HepG2 (cell line): ENCODE measurements at regions not wholly inside any gene's neighbourhood (a gene's known extent, or its start where the extent isn't known, plus 50 kb on each side); places are given as distances from the start of the nearest gene placed in this dataset.

Experiments used
- ATAC-seq: fragments of 200-7000 bp; cut with Tn5 transposase; 3 replicates; pipeline ENCODE4 v1.9.1; 2020; ENCODE audit warnings: mild to moderate bottlenecking, moderate library complexity
- BruUV-seq: library from RNA; stranded (reverse); fragments of 400-500 nt; replicated peaks from 2 replicates; lab custom pipeline; 2021; lab: Mats Ljungman, UMichigan
- CTCF ChIA-PET: fragments of 300-600 bp; formaldehyde crosslinking; extraction: SDS; loops from one replicate; lab custom pipeline; 2021; ENCODE audit warnings: low total read pairs, inconsistent platforms, low intra/inter-chr PET ratio; lab: Yijun Ruan, JAX
- POLR2A ChIA-PET: fragments of 350-600 bp; sonication (Branson Sonifier 250); formaldehyde crosslinking; loops from one replicate; lab custom pipeline; 2020; ENCODE audit warnings: antibody characterized with exemption, inconsistent platforms; lab: Yijun Ruan, JAX
- DNase-seq: peaks from one replicate; pipeline ENCODE4 v3.0.0-alpha.2; 2015; ENCODE audit warnings: low spot score
- FAIRE-seq: peaks from 3 replicates; lab custom pipeline; 2011; peaks lifted over from hg19 to GRCh38; lab: Jason Lieb, UNC
- H2AFZ ChIP-seq: one replicate; pipeline ENCODE4 v1.6.1; 2011; ENCODE audit warnings: low read length, inconsistent platforms
- H3K27ac ChIP-seq: fragments of 300-600 bp; 3 replicates; pipeline ENCODE4 v1.8.0; 2011; ENCODE audit warnings: mixed run types, mild to moderate bottlenecking, mixed read lengths, low read length, inconsistent platforms; ENCODE audit not compliant: insufficient read depth; ENCODE audit errors: extremely low read length
- H3K27me3 ChIP-seq, 2 experiments: fragments of 200-600 bp in 1 of 2; 2 replicates in 1 of 2; 3 replicates in 1 of 2; pipeline versions ENCODE4 v1.6.0 to v1.8.0; 2011; ENCODE audit warnings: low read length in 2 of 2, mild to moderate bottlenecking in 2 of 2, moderate library complexity in 2 of 2, inconsistent platforms in 1 of 2; ENCODE audit not compliant: insufficient read depth in 2 of 2, control insufficient read depth in 1 of 2
- H3K36me3 ChIP-seq, 2 experiments: fragments of 200-600 bp in 1 of 2; replicated peaks in 1 of 2; 2 replicates in 1 of 2; 3 replicates in 1 of 2; pipeline versions ENCODE4 v1.5.1 to v1.8.0; 2011; ENCODE audit warnings: low read length in 2 of 2, inconsistent platforms in 1 of 2; ENCODE audit not compliant: insufficient read depth in 2 of 2, control insufficient read depth in 1 of 2
- H3K4me1 ChIP-seq: 2 replicates; pipeline ENCODE4 v1.5.1; 2012; ENCODE audit warnings: low read length, inconsistent platforms; ENCODE audit not compliant: insufficient read depth
- H3K4me2 ChIP-seq: 2 replicates; pipeline ENCODE4 v1.6.0; 2011; ENCODE audit warnings: low read depth, low read length, inconsistent platforms
- H3K4me3 ChIP-seq, 3 experiments: fragments of 200-600 bp in 1 of 3; sonication (generic), shearing (Covaris generic) in 1 of 3; replicated peaks in 1 of 3; 2 replicates each; pipeline ENCODE4 v1.5.1; 2011 to 2016; ENCODE audit warnings: low read length in 3 of 3, inconsistent platforms in 2 of 3, low read depth in 2 of 3, mild to moderate bottlenecking in 2 of 3, control low read depth in 1 of 3, mixed read lengths in 1 of 3; ENCODE audit not compliant: insufficient read depth in 1 of 3
- H3K79me2 ChIP-seq: one replicate; pipeline ENCODE4 v1.6.1; 2011; ENCODE audit warnings: low read length, inconsistent platforms; ENCODE audit not compliant: insufficient read depth
- H3K9ac ChIP-seq: 2 replicates; pipeline ENCODE4 v1.6.0; 2011; ENCODE audit warnings: mild to moderate bottlenecking, low read depth, low read length, inconsistent platforms; ENCODE audit not compliant: insufficient read depth
- H3K9me3 ChIP-seq: 2 replicates; pipeline ENCODE4 v1.5.1; 2012; ENCODE audit warnings: mild to moderate bottlenecking, low read length
- H4K20me1 ChIP-seq: 2 replicates; pipeline ENCODE4 v1.6.0; 2011; ENCODE audit warnings: inconsistent platforms, mild to moderate bottlenecking, low read length, moderate library complexity; ENCODE audit not compliant: insufficient read depth
- CEBPB ChIP-seq: IDR thresholded peaks from 2 replicates; pipeline ENCODE4 v1.6.1; 2011; ENCODE audit warnings: low read depth, low read length, improper control_type of control experiment, borderline replicate concordance
- FOSL1 ChIP-seq: sonication (generic); formaldehyde crosslinking; IDR thresholded peaks from 2 replicates; pipeline ENCODE4 v1.9.0; 2021; ENCODE audit warnings: missing genetic modification reagents, borderline replicate concordance
- HCFC1 ChIP-seq: fragments of 150-350 bp; IDR thresholded peaks from 2 replicates; pipeline ENCODE4 v1.6.1; 2014; ENCODE audit warnings: low read depth, low read length
- HNF4A ChIP-seq: sonication (generic); formaldehyde crosslinking; IDR thresholded peaks from 2 replicates; pipeline ENCODE4 v1.4.0; 2020; ENCODE audit warnings: missing genetic modification reagents
- ZNF652 ChIP-seq: IDR thresholded peaks from 2 replicates; pipeline ENCODE4 v1.6.1; 2016; ENCODE audit warnings: low read depth, borderline replicate concordance
- ZNF761 ChIP-seq: sonication (generic); formaldehyde crosslinking; conservative IDR thresholded peaks from 2 replicates; pipeline ENCODE4 v1.4.0; 2020; ENCODE audit warnings: mild to moderate bottlenecking, missing genetic modification reagents
- WGBS: methylation state at CpG from one replicate; pipeline ENCODE4 v1.1.6; 2017; ENCODE audit warnings: low lambda C conversion rate; 5-methylcytosine and 5-hydroxymethylcytosine counted together
- in situ Hi-C: cut with HindIII; loops from 2 replicates; pipeline ENCODE4 v1.10.0; 2017; ENCODE audit warnings: low pct_unique_long_range_greater_than_20kb; ENCODE audit not compliant: extremely low pct_ligation_motif_present
- intact Hi-C: fragments of 100-400 bp; cut with micrococcal nuclease; formaldehyde crosslinking; loops from one replicate; pipeline ENCODE4 v1.10.0; 2022; ENCODE audit not compliant: unreplicated experiment
- TF ChIP-seq, protein P1 (sequence below): sonication (generic); formaldehyde crosslinking; IDR thresholded peaks from 2 replicates; pipeline ENCODE4 v1.8.0; 2022; ENCODE audit warnings: missing genetic modification reagents, mild to moderate bottlenecking, borderline replicate concordance

DNA sequence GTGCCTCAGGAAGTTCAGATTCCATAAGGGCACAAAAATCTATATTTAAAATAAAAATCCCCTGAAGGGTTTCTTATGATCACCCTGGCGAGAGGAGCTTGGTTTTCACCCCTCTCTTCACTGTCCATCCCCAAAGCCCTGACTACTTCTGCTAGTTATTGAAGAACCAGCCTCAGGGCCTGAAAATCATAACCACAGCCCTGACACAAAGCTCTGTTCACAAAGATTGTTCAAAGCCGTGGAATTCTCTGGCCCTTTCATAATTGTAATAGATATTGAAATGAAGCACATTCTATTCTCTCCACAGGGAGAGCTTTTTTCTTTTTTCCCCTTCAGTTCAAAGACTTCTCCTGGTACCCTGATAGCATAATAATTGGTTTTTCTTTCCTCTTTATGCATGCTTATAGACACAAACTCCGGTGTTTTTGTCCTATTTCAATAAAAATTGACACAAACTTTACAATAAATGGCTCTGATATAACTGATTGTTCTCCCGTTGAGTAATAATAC lies 343.8 kb downstream of the CAAP1 start:
- in situ Hi-C loops (no loop called here), intact Hi-C loops (no loop called here)
- H2AFZ ChIP-seq: no peak overlapping the region
- TF ChIP-seq FOSL1 (CRISPR knock-in tag) (no peak), ZNF761 (CRISPR knock-in tag) (no peak), ZNF652 (CRISPR knock-in tag) (no peak)
- TF ChIP-seq, protein P1, sequence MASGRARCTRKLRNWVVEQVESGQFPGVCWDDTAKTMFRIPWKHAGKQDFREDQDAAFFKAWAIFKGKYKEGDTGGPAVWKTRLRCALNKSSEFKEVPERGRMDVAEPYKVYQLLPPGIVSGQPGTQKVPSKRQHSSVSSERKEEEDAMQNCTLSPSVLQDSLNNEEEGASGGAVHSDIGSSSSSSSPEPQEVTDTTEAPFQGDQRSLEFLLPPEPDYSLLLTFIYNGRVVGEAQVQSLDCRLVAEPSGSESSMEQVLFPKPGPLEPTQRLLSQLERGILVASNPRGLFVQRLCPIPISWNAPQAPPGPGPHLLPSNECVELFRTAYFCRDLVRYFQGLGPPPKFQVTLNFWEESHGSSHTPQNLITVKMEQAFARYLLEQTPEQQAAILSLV (CRISPR knock-in tag): no peak
- no peak for DNase-seq
- H4K20me1 ChIP-seq: no peaks in the 10 kb centered on the region
- CTCF ChIA-PET: no interaction called here
- POLR2A ChIA-PET: no interaction called here
- H3K4me3 ChIP-seq: no peak overlapping the region
- H3K27me3 ChIP-seq: no peaks in the 10 kb centered on the region
- no peak overlapping the region for H3K27ac ChIP-seq
- H3K9ac ChIP-seq: no peak overlapping the region
- 3% methylated on average over 4 of the region's 4 CpGs for WGBS
- no peak for ATAC-seq
- no peak overlapping the region for H3K4me2 ChIP-seq
- H3K79me2 ChIP-seq: no peaks in the 10 kb centered on the region
- H3K9me3 ChIP-seq: no peaks in the 10 kb centered on the region
- no peak for FAIRE-seq
- no TSS peak for BruUV-seq
- H3K4me1 ChIP-seq: no peaks in the 10 kb centered on the region
- H3K36me3 ChIP-seq: no peaks in the 10 kb centered on the region

DNA sequence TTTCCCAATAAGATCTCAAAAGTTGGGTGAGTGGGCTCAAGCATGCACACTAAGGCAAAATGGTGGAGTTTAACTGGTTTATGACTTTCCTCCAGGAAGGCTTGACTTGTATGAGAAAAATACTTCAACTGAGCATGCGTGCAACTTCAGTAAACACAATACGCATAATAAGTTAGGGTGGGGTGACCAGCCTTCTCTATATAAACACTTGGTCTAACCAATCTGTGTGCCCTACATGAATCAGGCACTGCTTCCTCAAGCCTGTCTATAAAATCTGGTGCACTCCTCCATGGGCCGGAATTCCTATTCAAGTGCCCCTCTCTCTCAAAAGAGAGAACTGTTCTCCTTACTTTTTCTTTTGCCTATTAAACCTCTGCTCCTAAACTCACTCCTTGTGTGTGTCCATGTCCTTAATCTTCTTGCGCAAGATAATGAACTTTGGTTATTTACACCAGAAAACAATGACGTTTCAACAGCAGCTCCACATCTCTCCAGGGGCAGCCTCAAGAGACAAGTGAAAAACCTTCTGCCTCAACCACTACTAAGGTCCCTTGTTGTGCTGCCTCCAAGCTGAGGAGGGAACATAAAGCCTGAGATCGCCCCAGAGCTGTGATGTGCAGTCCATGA lies 352.6 kb downstream of the CAAP1 start:
- no TSS peak for BruUV-seq

More for the DNA sequence above, 352.6 kb downstream of the CAAP1 start:
- TF ChIP-seq HNF4A (CRISPR knock-in tag) (peak; percentile 21; the same call in 1 of the 2 replicates), CEBPB (peak; percentile 59; the same call in 1 of the 2 replicates), HCFC1 (no peak)
- ChIA-PET CTCF (no interaction called here), POLR2A (no interaction called here)
- no peaks in the 10 kb centered on the region for H3K4me1 ChIP-seq
- no peaks in the 10 kb centered on the region for H3K9me3 ChIP-seq
- intact Hi-C loops (no loop called here), in situ Hi-C loops (no loop called here)
- H3K4me2 ChIP-seq: no peak overlapping the region
- H3K36me3 ChIP-seq: no peaks in the 10 kb centered on the region
- H3K9ac ChIP-seq: no peak overlapping the region
- FAIRE-seq: no peak
- no peak overlapping the region for H2AFZ ChIP-seq
- H3K79me2 ChIP-seq: no peaks in the 10 kb centered on the region
- H3K27ac ChIP-seq: no peak overlapping the region
- ATAC-seq: no peak
- H3K4me3 ChIP-seq: no peak overlapping the region
- WGBS: 58% methylated on average over 6 of the region's 6 CpGs
- H4K20me1 ChIP-seq: no peaks in the 10 kb centered on the region
- no peaks in the 10 kb centered on the region for H3K27me3 ChIP-seq
- DNase-seq: peak; percentile 2
